ENCODE measurements at regions not wholly inside any gene's neighbourhood (a gene's known extent, or its start where the extent isn't known, plus 50 kb on each side); places are given as distances from the start of the nearest gene placed in this dataset.

- Histone ChIP-seq H3K4me3 (replicated peaks; ENCODE audit: insufficient read depth, low read length) (no peak overlapping the region), H3K27ac (replicated peaks) (no peak overlapping the region), H3K27me3 (ENCODE audit: insufficient read depth, poor library complexity, severe bottlenecking) (no peaks in the 10 kb centered on the region)
- TF ChIP-seq POLR2AphosphoS5 (IDR thresholded peaks at IDR 0.05; ENCODE audit: low read depth) (no peak), REST (IDR thresholded peaks at IDR 0.05; ENCODE audit: insufficient replicate concordance, low read depth) (no peak), GABPA (IDR thresholded peaks at IDR 0.05; ENCODE audit: low read depth) (no peak), CTCF (IDR thresholded peaks at IDR 0.05; ENCODE audit: insufficient read depth, low read length) (no peak), SPI1 (IDR thresholded peaks at IDR 0.05; ENCODE audit: borderline replicate concordance, low read depth) (no peak)
- DNase-seq (ENCODE audit: low read depth in 1 of 2, low spot score in 1 of 2), result no peak
These were observed 256.9 kb downstream of the NDUFA10 start for GRCh38 chr2:239768031-239768790.

- TF ChIP-seq REST (IDR thresholded peaks at IDR 0.05; ENCODE audit: insufficient replicate concordance, low read depth), result no peak
- TF ChIP-seq POLR2AphosphoS5 (IDR thresholded peaks at IDR 0.05; ENCODE audit: low read depth), result no peak
- no peak for TF ChIP-seq GABPA (IDR thresholded peaks at IDR 0.05; ENCODE audit: low read depth)
- TF ChIP-seq CTCF (IDR thresholded peaks at IDR 0.05; ENCODE audit: insufficient read depth, low read length), result no peak
- no peak for TF ChIP-seq SPI1 (IDR thresholded peaks at IDR 0.05; ENCODE audit: borderline replicate concordance, low read depth)
- Histone ChIP-seq H3K4me3 (replicated peaks; ENCODE audit: insufficient read depth, low read length) (no peak overlapping the region), H3K27ac (replicated peaks) (no peak overlapping the region), H3K27me3 (ENCODE audit: insufficient read depth, poor library complexity, severe bottlenecking) (no peaks in the 10 kb centered on the region)
- DNase-seq (ENCODE audit: low read depth in 1 of 2, low spot score in 1 of 2), result no peak
These were observed 257.9 kb downstream of the NDUFA10 start for GRCh38 chr2:239767021-239767905.

GRCh38 chr2:239765911-239766310, 259.2 kb downstream of the NDUFA10 start:
- no peaks in the 10 kb centered on the region for H3K27me3 ChIP-seq (ENCODE audit: insufficient read depth, poor library complexity, severe bottlenecking)
- no peak overlapping the region for H3K4me3 ChIP-seq (replicated peaks; ENCODE audit: insufficient read depth, low read length)
- no peak for TF ChIP-seq REST (IDR thresholded peaks at IDR 0.05; ENCODE audit: insufficient replicate concordance, low read depth)
- no peak for TF ChIP-seq CTCF (IDR thresholded peaks at IDR 0.05; ENCODE audit: insufficient read depth, low read length)
- no peak for TF ChIP-seq SPI1 (IDR thresholded peaks at IDR 0.05; ENCODE audit: borderline replicate concordance, low read depth)
- TF ChIP-seq POLR2AphosphoS5 (IDR thresholded peaks at IDR 0.05; ENCODE audit: low read depth), result no peak
- TF ChIP-seq GABPA (IDR thresholded peaks at IDR 0.05; ENCODE audit: low read depth), result no peak
- DNase-seq (ENCODE audit: low read depth in 1 of 2, low spot score in 1 of 2), result no peak
- no peak overlapping the region for H3K27ac ChIP-seq (replicated peaks)
